Fibroblast of lung (primary cell): ENCODE measurements at regions not wholly inside any gene's neighbourhood (a gene's known extent, or its start where the extent isn't known, plus 50 kb on each side); places are given as distances from the start of the nearest gene placed in this dataset.
A peak's percentile ranks its signal among the peaks of the same experiment; 100 is the strongest.

Source experiments
- DNase-seq, 2 donors: peaks; one replicate each; pipeline versions ENCODE4 v3.0.0 to v3.0.0-alpha.2; 2010; ENCODE audit warnings: low read depth in 2 of 2
- H2AFZ ChIP-seq: 2 replicates; pipeline ENCODE4 v1.5.1; 2012; ENCODE audit warnings: low read length, control low read depth, inconsistent platforms
- H3K27ac ChIP-seq: 2 replicates; pipeline ENCODE4 v1.5.1; 2011; ENCODE audit warnings: low read length, control low read depth; ENCODE audit not compliant: insufficient read depth
- H3K27me3 ChIP-seq: 2 replicates; pipeline ENCODE4 v1.5.1; 2011; ENCODE audit warnings: mild to moderate bottlenecking, low read length; ENCODE audit not compliant: control insufficient read depth, insufficient read depth
- H3K36me3 ChIP-seq: 2 replicates; pipeline ENCODE4 v1.5.1; 2011; ENCODE audit warnings: low read length; ENCODE audit not compliant: control insufficient read depth, insufficient read depth
- H3K4me1 ChIP-seq: 2 replicates; pipeline ENCODE4 v1.5.1; 2011; ENCODE audit warnings: low read length; ENCODE audit not compliant: control insufficient read depth, insufficient read depth; ENCODE audit errors: extremely low read depth
- H3K4me2 ChIP-seq: 2 replicates; pipeline ENCODE4 v1.5.1; 2011; ENCODE audit warnings: low read length, control low read depth; ENCODE audit not compliant: insufficient read depth; ENCODE audit errors: extremely low read depth
- H3K4me3 ChIP-seq, 4 experiments: fragments of 200-600 bp in 1 of 4; sonication (generic) in 1 of 4; replicated peaks in 1 of 4; 2 replicates each; pipeline ENCODE4 v1.5.1; 2011 to 2016; ENCODE audit warnings: low read length in 4 of 4, low read depth in 3 of 4, mild to moderate bottlenecking in 3 of 4, control low read depth in 2 of 4, inconsistent platforms in 1 of 4, mixed read lengths in 1 of 4; ENCODE audit not compliant: insufficient read depth in 1 of 4; ENCODE audit errors: control extremely low read depth in 1 of 4
- H3K79me2 ChIP-seq: 2 replicates; pipeline ENCODE4 v1.5.1; 2012; ENCODE audit warnings: mild to moderate bottlenecking, low read length, inconsistent platforms; ENCODE audit not compliant: control insufficient read depth, insufficient read depth
- H3K9ac ChIP-seq: 2 replicates; pipeline ENCODE4 v1.5.1; 2011; ENCODE audit warnings: mild to moderate bottlenecking, low read length, control low read depth; ENCODE audit not compliant: insufficient read depth
- H3K9me3 ChIP-seq: 2 replicates; pipeline ENCODE4 v1.5.1; 2012; ENCODE audit warnings: low read depth, low read length; ENCODE audit not compliant: control insufficient read depth, insufficient read depth
- H4K20me1 ChIP-seq: 2 replicates; pipeline ENCODE4 v1.5.1; 2011; ENCODE audit warnings: low read length; ENCODE audit not compliant: control insufficient read depth, insufficient read depth; ENCODE audit errors: extremely low read depth
- CTCF ChIP-seq, 2 donors: IDR thresholded peaks in 1 of 2; conservative IDR thresholded peaks in 1 of 2; 1 replicate in 1 of 2; 2 replicates in 1 of 2; pipeline ENCODE4 v1.5.1; 2011 to 2012; ENCODE audit warnings: low read length in 2 of 2, control low read depth in 1 of 2, inconsistent platforms in 1 of 2, low read depth in 1 of 2, mild to moderate bottlenecking in 1 of 2
- EZH2 ChIP-seq: IDR thresholded peaks from 2 replicates; pipeline ENCODE4 v1.5.1; 2012; ENCODE audit warnings: low read length, control low read depth, mild to moderate bottlenecking; ENCODE audit errors: missing control alignments

- Histone ChIP-seq H3K9me3 (no peaks in the 10 kb centered on the region), H4K20me1 (no peaks in the 10 kb centered on the region), H3K27me3 (no peaks in the 10 kb centered on the region), H3K27ac (no peak overlapping the region), H3K4me1 (no peaks in the 10 kb centered on the region), H3K79me2 (no peaks in the 10 kb centered on the region), H3K4me2 (no peak overlapping the region), H3K4me3 (no peak overlapping the region), H2AFZ (no peak overlapping the region), H3K9ac (no peak overlapping the region), H3K36me3 (no peaks in the 10 kb centered on the region)
- DNase-seq: no peak
- TF ChIP-seq CTCF (conservative IDR thresholded peaks at IDR 0.05 in 1 of 2, IDR thresholded peaks at IDR 0.05 in 1 of 2; ENCODE audit: low read depth in 1 of 2, low read length in 2 of 2): no peak
- no peak for TF ChIP-seq EZH2
Measured at GRCh38 chr3:182708810-182709209, 84.5 kb upstream of the ATP11B start.

GRCh38 chr3:182709306-182709705 lies 84.0 kb upstream of the ATP11B start:
- no peaks in the 10 kb centered on the region for H3K79me2 ChIP-seq
- no peaks in the 10 kb centered on the region for H3K36me3 ChIP-seq
- no peaks in the 10 kb centered on the region for H3K9me3 ChIP-seq
- H3K4me2 ChIP-seq: no peak overlapping the region
- H3K9ac ChIP-seq: no peak overlapping the region
- no peak overlapping the region for H3K4me3 ChIP-seq
- H3K27me3 ChIP-seq: no peaks in the 10 kb centered on the region
- no peak for TF ChIP-seq EZH2
- no peak for TF ChIP-seq CTCF (conservative IDR thresholded peaks at IDR 0.05 in 1 of 2, IDR thresholded peaks at IDR 0.05 in 1 of 2; ENCODE audit: low read depth in 1 of 2, low read length in 2 of 2)
- H3K27ac ChIP-seq: no peak overlapping the region
- no peaks in the 10 kb centered on the region for H3K4me1 ChIP-seq
- no peak overlapping the region for H2AFZ ChIP-seq
- no peak for DNase-seq
- no peaks in the 10 kb centered on the region for H4K20me1 ChIP-seq

- Histone ChIP-seq H3K36me3 (no peaks in the 10 kb centered on the region), H3K4me3 (no peak overlapping the region), H3K4me1 (no peaks in the 10 kb centered on the region), H2AFZ (no peak overlapping the region), H3K4me2 (no peak overlapping the region), H3K27ac (no peak overlapping the region), H3K79me2 (no peaks in the 10 kb centered on the region), H3K27me3 (no peaks in the 10 kb centered on the region), H3K9me3 (no peaks in the 10 kb centered on the region), H4K20me1 (no peaks in the 10 kb centered on the region), H3K9ac (no peak overlapping the region)
- no peak for TF ChIP-seq EZH2
- TF ChIP-seq CTCF (conservative IDR thresholded peaks at IDR 0.05 in 1 of 2, IDR thresholded peaks at IDR 0.05 in 1 of 2; ENCODE audit: low read depth in 1 of 2, low read length in 2 of 2): peak; percentile 51 to 56
- peak; percentile 13 to 16 for DNase-seq
Measured at GRCh38 chr3:182710557-182711157, 82.6 kb upstream of the ATP11B start.
